Muscle of leg (tissue), 3 donors: ENCODE measurements at regions not wholly inside any gene's neighbourhood (a gene's known extent, or its start where the extent isn't known, plus 50 kb on each side); places are given as distances from the start of the nearest gene placed in this dataset.

Experiments
- DNase-seq: peaks from one replicate; pipeline ENCODE4 v3.0.0; 2013
- H3K27ac ChIP-seq: one replicate; pipeline ENCODE4 v1.5.1; 2013; ENCODE audit warnings: mild to moderate bottlenecking, low read length, control low read depth
- H3K27me3 ChIP-seq: one replicate; pipeline ENCODE4 v1.6.1; 2013; ENCODE audit warnings: low read length; ENCODE audit not compliant: control insufficient read depth, insufficient read depth
- H3K36me3 ChIP-seq: one replicate; pipeline ENCODE4 v1.6.1; 2013; ENCODE audit warnings: low read length; ENCODE audit not compliant: control insufficient read depth, insufficient read depth
- H3K4me1 ChIP-seq: one replicate; pipeline ENCODE4 v1.6.1; 2013; ENCODE audit warnings: low read length; ENCODE audit not compliant: control insufficient read depth, insufficient read depth
- H3K4me3 ChIP-seq: one replicate; pipeline ENCODE4 v1.5.1; 2013; ENCODE audit warnings: low read length, control low read depth
- H3K9me3 ChIP-seq: replicated peaks from 2 replicates; pipeline ENCODE4 v1.6.1; 2013; ENCODE audit warnings: low read depth, low read length; ENCODE audit not compliant: control insufficient read depth
- WGBS: methylation state at CpG from one replicate; pipeline ENCODE4 v1.1.5; 2013; ENCODE audit warnings: missing lambda C conversion rate; ENCODE audit not compliant: insufficient coverage; 5-methylcytosine and 5-hydroxymethylcytosine counted together

DNA sequence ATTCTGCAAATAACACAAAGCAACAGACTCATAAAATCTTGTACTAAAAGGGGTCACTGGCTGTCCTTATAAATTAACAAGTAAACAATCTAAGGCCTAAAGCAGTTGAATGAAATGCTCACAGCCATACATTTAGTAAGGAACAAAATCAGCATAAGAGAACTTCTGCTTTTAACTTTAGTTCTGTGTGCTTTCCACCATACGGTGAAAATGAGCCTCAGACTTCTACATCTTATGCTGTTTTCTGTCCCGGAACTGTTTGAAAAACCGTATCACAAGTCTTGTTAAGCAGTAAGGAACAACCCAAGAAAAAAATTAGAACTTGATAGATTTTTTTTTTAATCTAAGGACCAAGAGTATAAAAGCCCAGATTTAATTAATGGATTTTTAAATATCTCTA, 549.1 kb upstream of the MIR17HG start:
- Histone ChIP-seq H3K27me3 (no peaks in the 10 kb centered on the region), H3K36me3 (no peaks in the 10 kb centered on the region), H3K4me3 (no peak overlapping the region), H3K9me3 (no peaks in the 10 kb centered on the region), H3K4me1 (no peaks in the 10 kb centered on the region), H3K27ac (no peak overlapping the region)
- DNase-seq = peak; percentile 37
- no CpG with 5 or more reads among the region's 3 CpGs for WGBS

DNA sequence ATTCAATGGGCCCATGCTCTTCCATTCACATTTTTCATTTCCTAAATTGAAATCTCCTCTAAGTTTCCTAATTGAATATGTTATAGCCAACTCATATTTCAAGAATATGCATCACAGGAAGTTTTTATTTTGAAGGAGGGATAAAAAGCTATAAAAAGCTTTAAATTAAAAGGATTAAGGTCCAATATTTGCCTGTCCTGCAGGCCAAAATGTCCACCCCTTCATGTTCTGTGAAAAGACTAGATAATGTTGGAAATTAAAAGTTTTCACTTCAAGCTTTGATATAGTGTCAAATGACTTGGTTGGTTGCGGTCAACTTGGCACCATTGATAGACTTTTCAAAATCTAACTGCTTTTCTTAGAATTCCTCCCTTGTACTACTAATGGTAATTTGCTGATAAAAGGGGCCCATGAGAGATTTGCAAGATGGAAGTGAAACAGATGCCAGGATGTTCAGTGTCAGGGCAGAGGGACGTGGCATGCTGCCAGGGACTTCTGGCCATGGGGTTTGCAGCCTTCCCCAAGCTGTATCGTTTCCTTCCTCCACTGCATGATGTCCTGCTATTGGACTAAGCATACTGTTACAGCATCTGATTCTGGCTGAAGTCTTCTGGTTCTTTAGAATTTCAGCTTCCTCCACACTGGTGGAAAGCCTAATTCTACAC, 547.3 kb upstream of the MIR17HG start:
- DNase-seq = peak; percentile 81
- H3K4me3 ChIP-seq = no peak overlapping the region
- 0% methylated on average over 1 of the region's 3 CpGs for WGBS
- no peaks in the 10 kb centered on the region for H3K9me3 ChIP-seq
- H3K4me1 ChIP-seq = no peaks in the 10 kb centered on the region
- H3K36me3 ChIP-seq = no peaks in the 10 kb centered on the region
- no peak overlapping the region for H3K27ac ChIP-seq
- H3K27me3 ChIP-seq = no peaks in the 10 kb centered on the region

DNA sequence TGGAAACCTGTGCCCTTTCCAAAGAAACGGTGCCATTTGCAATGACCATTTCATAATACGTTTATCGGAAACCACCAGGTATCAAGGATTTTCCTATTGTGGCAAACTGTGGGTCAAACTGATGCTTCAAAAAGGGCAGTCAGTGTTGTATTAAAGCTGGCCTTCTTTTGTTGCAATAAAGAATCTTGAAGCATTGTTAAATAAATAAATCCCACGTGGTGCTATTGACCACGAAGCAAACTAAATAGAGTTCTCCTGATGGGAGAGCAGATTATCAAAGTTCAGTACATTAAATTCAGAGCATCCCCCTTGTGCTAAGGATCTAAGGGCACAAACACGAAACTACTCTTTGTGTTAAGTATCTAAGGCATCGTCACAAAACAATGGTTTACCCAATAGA, 545.9 kb upstream of the MIR17HG start:
- Histone ChIP-seq H3K4me1 (peaks cover 2% of the 10 kb centered on the region), H3K4me3 (no peak overlapping the region), H3K9me3 (no peaks in the 10 kb centered on the region), H3K27me3 (no peaks in the 10 kb centered on the region), H3K36me3 (no peaks in the 10 kb centered on the region), H3K27ac (no peak overlapping the region)
- 87% methylated on average over 3 of the region's 7 CpGs for WGBS
- no peak for DNase-seq

- WGBS = no CpG with 5 or more reads among the region's 2 CpGs
- Histone ChIP-seq H3K27ac (no peak overlapping the region), H3K9me3 (no peaks in the 10 kb centered on the region)
Measured at GRCh38 chr13:90803210-90803609, 544.3 kb upstream of the MIR17HG start.

GRCh38 chr13:90806016-90806615, 541.4 kb upstream of the MIR17HG start:
- no CpG with 5 or more reads among the region's 1 CpG for WGBS
- Histone ChIP-seq H3K9me3 (no peaks in the 10 kb centered on the region), H3K4me1 (peaks cover 8% of the 10 kb centered on the region), H3K36me3 (no peaks in the 10 kb centered on the region), H3K27me3 (no peaks in the 10 kb centered on the region), H3K27ac (peak overlapping the region; percentile 78), H3K4me3 (no peak overlapping the region)
- DNase-seq = peak; percentile 80

More at GRCh38 chr13:90803210-90803609, 544.3 kb upstream of the MIR17HG start:
- DNase-seq = no peak
- H3K4me1 ChIP-seq = peaks cover 8% of the 10 kb centered on the region
- H3K36me3 ChIP-seq = no peaks in the 10 kb centered on the region
- H3K4me3 ChIP-seq = no peak overlapping the region
- H3K27me3 ChIP-seq = no peaks in the 10 kb centered on the region

DNA sequence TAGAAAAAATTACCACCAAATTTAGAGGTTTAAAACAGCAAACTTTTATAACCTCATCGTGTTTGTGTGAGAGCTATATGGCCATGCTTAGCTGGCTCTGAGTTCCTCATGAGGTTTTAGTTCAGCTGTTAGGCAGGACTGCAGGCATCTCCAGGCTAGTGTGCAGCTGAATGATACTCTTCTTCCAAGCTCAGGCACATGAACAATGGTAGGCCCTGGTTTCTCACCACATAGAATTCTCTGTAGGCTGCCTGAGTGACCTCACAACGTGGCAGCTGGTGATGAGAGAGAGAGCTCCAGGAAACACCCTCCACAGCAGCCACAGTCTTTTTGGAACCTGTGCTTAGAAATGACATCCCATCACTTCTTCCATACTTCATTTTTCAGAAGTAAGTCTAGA, 540.6 kb upstream of the MIR17HG start:
- Histone ChIP-seq H3K4me3 (no peak overlapping the region), H3K36me3 (no peaks in the 10 kb centered on the region), H3K27ac (peak overlapping the region; percentile 78), H3K4me1 (peaks cover 8% of the 10 kb centered on the region), H3K27me3 (no peaks in the 10 kb centered on the region), H3K9me3 (no peaks in the 10 kb centered on the region)
- WGBS = no CpG with 5 or more reads among the region's 2 CpGs
- peak; percentile 86 for DNase-seq

GRCh38 chr13:90808838-90809237, 538.6 kb upstream of the MIR17HG start:
- no peak overlapping the region for H3K27ac ChIP-seq
- no peak for DNase-seq
- no peak overlapping the region for H3K4me3 ChIP-seq
- no peaks in the 10 kb centered on the region for H3K27me3 ChIP-seq
- peaks cover 8% of the 10 kb centered on the region for H3K4me1 ChIP-seq
- no peaks in the 10 kb centered on the region for H3K9me3 ChIP-seq
- H3K36me3 ChIP-seq = no peaks in the 10 kb centered on the region

DNA sequence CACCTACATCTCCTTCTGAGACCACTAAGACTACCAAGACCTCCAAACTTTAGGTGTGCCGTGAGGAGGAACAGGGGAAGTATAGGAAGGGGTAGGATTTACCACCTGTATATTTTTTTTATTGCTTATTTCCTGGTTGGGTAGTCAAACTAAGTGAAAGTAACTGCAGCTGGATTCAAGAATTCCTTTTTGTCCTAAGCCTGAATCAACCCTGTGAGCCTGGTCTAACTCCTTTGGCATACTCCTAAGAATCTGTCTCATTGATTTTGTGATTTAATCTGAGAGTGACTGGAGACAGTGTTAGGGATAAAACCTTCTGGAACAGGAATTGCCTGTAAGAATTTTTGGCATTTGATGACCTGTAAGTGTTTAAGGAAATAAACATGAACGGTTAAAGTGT, 523.5 kb upstream of the MIR17HG start:
- no CpG with 5 or more reads among the region's 2 CpGs for WGBS
- H3K4me1 ChIP-seq = no peaks in the 10 kb centered on the region
- H3K27me3 ChIP-seq = no peaks in the 10 kb centered on the region
- no peak overlapping the region for H3K4me3 ChIP-seq
- no peak overlapping the region for H3K27ac ChIP-seq
- no peaks in the 10 kb centered on the region for H3K9me3 ChIP-seq
- no peak for DNase-seq
- no peaks in the 10 kb centered on the region for H3K36me3 ChIP-seq

DNA sequence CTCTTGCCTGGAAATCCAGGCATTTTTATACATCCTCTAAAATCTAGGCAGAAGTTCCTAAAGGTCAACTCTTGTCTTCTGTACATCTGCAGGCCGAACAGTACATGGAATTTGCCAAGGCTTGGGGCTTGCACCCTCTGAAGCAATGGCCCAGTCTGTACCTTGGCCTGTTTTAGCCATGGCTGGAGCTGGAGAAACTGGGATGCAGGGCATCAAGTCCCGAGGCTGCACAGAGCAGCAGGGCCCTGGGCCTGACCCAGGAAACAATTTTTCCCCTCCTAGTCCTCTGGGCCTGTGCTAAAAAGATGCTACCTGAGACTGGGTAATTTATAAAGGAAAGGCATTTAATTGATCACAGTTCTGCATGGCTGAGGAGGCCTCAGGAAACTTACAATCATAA, 520.8 kb upstream of the MIR17HG start:
- Histone ChIP-seq H3K27ac (no peak overlapping the region), H3K9me3 (no peaks in the 10 kb centered on the region), H3K36me3 (no peaks in the 10 kb centered on the region), H3K4me1 (no peaks in the 10 kb centered on the region), H3K27me3 (no peaks in the 10 kb centered on the region), H3K4me3 (no peak overlapping the region)
- 100% methylated on average over 1 of the region's 2 CpGs for WGBS
- no peak for DNase-seq

- WGBS = no CpG with 5 or more reads among the region's 2 CpGs
- Histone ChIP-seq H3K4me1 (no peaks in the 10 kb centered on the region), H3K36me3 (no peaks in the 10 kb centered on the region), H3K27ac (no peak overlapping the region), H3K27me3 (no peaks in the 10 kb centered on the region), H3K9me3 (no peaks in the 10 kb centered on the region), H3K4me3 (no peak overlapping the region)
- DNase-seq = no peak
Measured at GRCh38 chr13:90830782-90831181, 516.7 kb upstream of the MIR17HG start.

DNA sequence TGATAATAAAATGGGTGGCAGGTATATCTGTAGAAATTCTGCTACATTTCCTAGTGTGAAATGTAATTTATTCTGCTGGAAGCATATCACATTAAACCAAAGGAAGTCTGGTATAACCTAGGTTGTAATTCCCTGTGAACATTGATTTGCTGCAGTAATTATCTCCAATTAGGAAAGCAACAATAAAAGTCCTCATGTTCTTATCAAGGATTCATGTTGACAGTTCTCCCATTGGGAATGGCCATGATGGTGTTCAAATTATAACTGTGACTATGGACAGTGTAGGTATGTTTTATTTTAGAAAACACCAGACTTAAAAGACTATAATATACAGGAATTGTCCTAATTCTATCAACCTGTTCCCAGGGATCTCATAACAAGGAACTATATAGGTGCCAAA, 513.5 kb upstream of the MIR17HG start:
- no peaks in the 10 kb centered on the region for H3K36me3 ChIP-seq
- H3K4me1 ChIP-seq = no peaks in the 10 kb centered on the region
- H3K27ac ChIP-seq = no peak overlapping the region
- H3K9me3 ChIP-seq = no peaks in the 10 kb centered on the region
- no peak overlapping the region for H3K4me3 ChIP-seq
- H3K27me3 ChIP-seq = no peaks in the 10 kb centered on the region
- no peak for DNase-seq
